ENCODE measurements at regions not wholly inside any gene's neighbourhood (a gene's known extent, or its start where the extent isn't known, plus 50 kb on each side); places are given as distances from the start of the nearest gene placed in this dataset.
"Not testable (repeated sequence)": the region's sequence is repeated elsewhere in the genome, so short reads cannot be mapped to it uniquely, and the experiment has no call there.

- not testable (repeated sequence) for DNase-seq (ENCODE audit: low read depth in 2 of 2)
These were observed 401.3 kb upstream of the NR5A2 start for GRCh38 chr1:199626228-199626627.

GRCh38 chr1:199629624-199630023 is 397.9 kb upstream of the NR5A2 start:
- no peak for DNase-seq (ENCODE audit: low read depth in 2 of 2)

- no peak for DNase-seq (ENCODE audit: low read depth in 2 of 2)
These were observed 388.1 kb upstream of the NR5A2 start for GRCh38 chr1:199639453-199639852.

GRCh38 chr1:199641531-199641930 is 386.0 kb upstream of the NR5A2 start:
- no peak for DNase-seq (ENCODE audit: low read depth in 2 of 2)

GRCh38 chr1:199644912-199645311 is 382.6 kb upstream of the NR5A2 start:
- DNase-seq (ENCODE audit: low read depth in 2 of 2), result no peak

- no peak for DNase-seq (ENCODE audit: low read depth in 2 of 2)
These were observed 380.7 kb upstream of the NR5A2 start for GRCh38 chr1:199646761-199647160.

GRCh38 chr1:199657449-199657848 is 370.1 kb upstream of the NR5A2 start:
- DNase-seq (ENCODE audit: low read depth in 2 of 2), result no peak

- DNase-seq (ENCODE audit: low read depth in 2 of 2), result no peak
These were observed 367.4 kb upstream of the NR5A2 start for GRCh38 chr1:199660071-199660470.

- no peak for DNase-seq (ENCODE audit: low read depth in 2 of 2)
These were observed 362.1 kb upstream of the NR5A2 start for GRCh38 chr1:199665371-199665770.

GRCh38 chr1:199667089-199667488 is 360.4 kb upstream of the NR5A2 start:
- DNase-seq (ENCODE audit: low read depth in 2 of 2), result no peak

- no peak for DNase-seq (ENCODE audit: low read depth in 2 of 2)
These were observed 357.6 kb upstream of the NR5A2 start for GRCh38 chr1:199669916-199670315.

- DNase-seq (ENCODE audit: low read depth in 2 of 2), result no peak
These were observed 355.8 kb upstream of the NR5A2 start for GRCh38 chr1:199671684-199672083.

GRCh38 chr1:199675937-199676336 is 351.6 kb upstream of the NR5A2 start:
- DNase-seq (ENCODE audit: low read depth in 2 of 2), result no peak

- no peak for DNase-seq (ENCODE audit: low read depth in 2 of 2)
These were observed 348.7 kb upstream of the NR5A2 start for GRCh38 chr1:199678771-199679170.

- DNase-seq (ENCODE audit: low read depth in 2 of 2), result no peak
These were observed 345.4 kb upstream of the NR5A2 start for GRCh38 chr1:199682081-199682480.

- DNase-seq (ENCODE audit: low read depth in 2 of 2), result peak in 1 of 2 donors; percentile 4
These were observed 342.7 kb upstream of the NR5A2 start for GRCh38 chr1:199684686-199685273.

GRCh38 chr1:199685369-199685768 is 342.1 kb upstream of the NR5A2 start:
- no peak for DNase-seq (ENCODE audit: low read depth in 2 of 2)

- DNase-seq (ENCODE audit: low read depth in 2 of 2), result no peak
These were observed 340.2 kb upstream of the NR5A2 start for GRCh38 chr1:199687321-199687720.

- DNase-seq (ENCODE audit: low read depth in 2 of 2), result no peak
These were observed 339.3 kb upstream of the NR5A2 start for GRCh38 chr1:199688133-199688676.

GRCh38 chr1:199688774-199689173 is 338.7 kb upstream of the NR5A2 start:
- no peak for DNase-seq (ENCODE audit: low read depth in 2 of 2)

- DNase-seq (ENCODE audit: low read depth in 2 of 2), result no peak
These were observed 337.0 kb upstream of the NR5A2 start for GRCh38 chr1:199690496-199690895.

GRCh38 chr1:199691540-199691939 is 336.0 kb upstream of the NR5A2 start:
- no peak for DNase-seq (ENCODE audit: low read depth in 2 of 2)

GRCh38 chr1:199693724-199694123 is 333.8 kb upstream of the NR5A2 start:
- no peak for DNase-seq (ENCODE audit: low read depth in 2 of 2)

- no peak for DNase-seq (ENCODE audit: low read depth in 2 of 2)
These were observed 331.3 kb upstream of the NR5A2 start for GRCh38 chr1:199696225-199696624.
